H9 (cell line): ENCODE measurements at regions not wholly inside any gene's neighbourhood (a gene's known extent, or its start where the extent isn't known, plus 50 kb on each side); places are given as distances from the start of the nearest gene placed in this dataset.

Experiments used
- DNase-seq: peaks from one replicate; pipeline ENCODE4 v3.0.0-alpha.2; 2017
- H2AFZ ChIP-seq: one replicate; pipeline ENCODE4 v1.6.1; 2013; ENCODE audit warnings: mild to moderate bottlenecking, low read length, control low read depth, moderate library complexity
- H2AK5ac ChIP-seq: 2 replicates; pipeline ENCODE4 v1.6.1; 2013; ENCODE audit warnings: low read length, control low read depth, mixed read lengths; ENCODE audit not compliant: insufficient read length
- H2BK120ac ChIP-seq: one replicate; pipeline ENCODE4 v1.6.1; 2013; ENCODE audit warnings: low read depth, mild to moderate bottlenecking, low read length, control low read depth, inconsistent platforms; ENCODE audit not compliant: poor library complexity, severe bottlenecking
- H2BK12ac ChIP-seq: 2 replicates; pipeline ENCODE4 v1.6.1; 2013; ENCODE audit warnings: low read length, control low read depth, mixed read lengths, low read depth; ENCODE audit not compliant: insufficient read length
- H2BK15ac ChIP-seq: 2 replicates; pipeline ENCODE4 v1.6.1; 2013; ENCODE audit warnings: low read depth, low read length, control low read depth
- H2BK20ac ChIP-seq: one replicate; pipeline ENCODE4 v1.6.1; 2013; ENCODE audit warnings: low read depth, mild to moderate bottlenecking, low read length, control low read depth, inconsistent platforms; ENCODE audit not compliant: poor library complexity, severe bottlenecking
- H2BK5ac ChIP-seq: 2 replicates; pipeline ENCODE4 v1.6.1; 2013; ENCODE audit warnings: low read length, control low read depth, mixed read lengths; ENCODE audit not compliant: insufficient read length
- H3K14ac ChIP-seq: 2 replicates; pipeline ENCODE4 v1.6.1; 2013; ENCODE audit warnings: low read length, control low read depth; ENCODE audit not compliant: insufficient read depth
- H3K18ac ChIP-seq: 2 replicates; pipeline ENCODE4 v1.6.1; 2013; ENCODE audit warnings: low read depth, mild to moderate bottlenecking, mixed read lengths, low read length, control low read depth; ENCODE audit not compliant: insufficient read length
- H3K23ac ChIP-seq: 2 replicates; pipeline ENCODE4 v1.6.1; 2013; ENCODE audit warnings: low read length, control low read depth, mixed read lengths, low read depth; ENCODE audit not compliant: insufficient read length
- H3K23me2 ChIP-seq: 2 replicates; pipeline ENCODE4 v1.6.1; 2013; ENCODE audit warnings: low read depth, mild to moderate bottlenecking, mixed read lengths, low read length, control low read depth; ENCODE audit not compliant: insufficient read length, poor library complexity, severe bottlenecking
- H3K27ac ChIP-seq: 2 replicates; pipeline ENCODE4 v1.5.1; 2013; ENCODE audit warnings: low read length, control low read depth, mixed read lengths, low read depth; ENCODE audit not compliant: insufficient read length
- H3K27me3 ChIP-seq: 2 replicates; pipeline ENCODE4 v1.6.1; 2013; ENCODE audit warnings: low read length, control low read depth, inconsistent platforms; ENCODE audit not compliant: insufficient read depth
- H3K4ac ChIP-seq: 2 replicates; pipeline ENCODE4 v1.6.1; 2013; ENCODE audit warnings: low read depth, mild to moderate bottlenecking, control low read depth, inconsistent platforms, low read length, moderate library complexity
- H3K4me1 ChIP-seq: 2 replicates; pipeline ENCODE4 v1.6.1; 2013; ENCODE audit warnings: low read length, control low read depth, inconsistent platforms; ENCODE audit not compliant: insufficient read depth
- H3K4me2 ChIP-seq: 2 replicates; pipeline ENCODE4 v1.6.1; 2013; ENCODE audit warnings: low read length, control low read depth, mixed read lengths; ENCODE audit not compliant: insufficient read length, insufficient read depth
- H3K56ac ChIP-seq: 2 replicates; pipeline ENCODE4 v1.6.1; 2013; ENCODE audit warnings: low read depth, mild to moderate bottlenecking, mixed read lengths, low read length, control low read depth; ENCODE audit not compliant: insufficient read length
- H3K79me1 ChIP-seq: 2 replicates; pipeline ENCODE4 v1.6.1; 2013; ENCODE audit warnings: low read depth, mild to moderate bottlenecking, moderate library complexity, low read length, control low read depth, inconsistent platforms; ENCODE audit not compliant: insufficient read depth, poor library complexity, severe bottlenecking
- H3K79me2 ChIP-seq: 2 replicates; pipeline ENCODE4 v1.6.1; 2013; ENCODE audit warnings: low read length, control low read depth, inconsistent platforms; ENCODE audit not compliant: insufficient read depth
- H3K9ac ChIP-seq: 2 replicates; pipeline ENCODE4 v1.6.1; 2013; ENCODE audit warnings: low read length, control low read depth, mixed read lengths; ENCODE audit not compliant: insufficient read length; ENCODE audit errors: extremely low read depth
- H3K9me3 ChIP-seq: one replicate; pipeline ENCODE4 v1.6.1; 2013; ENCODE audit warnings: low read depth, low read length, inconsistent platforms; ENCODE audit not compliant: control insufficient read depth
- H3T11ph ChIP-seq: one replicate; pipeline ENCODE4 v1.6.1; 2013; ENCODE audit warnings: mild to moderate bottlenecking, low read length, control low read depth, inconsistent platforms
- H4K20me1 ChIP-seq: one replicate; pipeline ENCODE4 v1.6.1; 2013; ENCODE audit not compliant: control insufficient read depth, insufficient read length, insufficient read depth
- H4K5ac ChIP-seq: 2 replicates; pipeline ENCODE4 v1.6.1; 2013; ENCODE audit warnings: low read depth, mild to moderate bottlenecking, mixed read lengths, low read length, control low read depth; ENCODE audit not compliant: insufficient read length
- H4K8ac ChIP-seq: replicated peaks from 2 replicates; pipeline ENCODE4 v1.6.1; 2013; ENCODE audit warnings: low read length, control low read depth, mixed read lengths, low read depth; ENCODE audit not compliant: insufficient read length
- H4K91ac ChIP-seq: 2 replicates; pipeline ENCODE4 v1.6.1; 2013; ENCODE audit warnings: low read depth, mild to moderate bottlenecking, moderate library complexity, mixed read lengths, low read length, control low read depth; ENCODE audit not compliant: insufficient read length
- H3K27ac Mint-ChIP-seq, 3 experiments: 2 replicates in 2 of 3; 3 replicates in 1 of 3; pipeline ENCODE4 v1.8.0; 2020 to 2021; ENCODE audit warnings: mixed read lengths in 3 of 3, mild to moderate bottlenecking in 1 of 3, moderate library complexity in 1 of 3
- H3K27me3 Mint-ChIP-seq: 2 replicates; pipeline ENCODE4 v1.8.0; 2021; ENCODE audit warnings: low read depth, mild to moderate bottlenecking, moderate library complexity, mixed read lengths
- H3K36me3 Mint-ChIP-seq, 3 experiments: 2 replicates in 2 of 3; 3 replicates in 1 of 3; pipeline ENCODE4 v1.8.0; 2020 to 2021; ENCODE audit warnings: low read depth in 3 of 3, mixed read lengths in 3 of 3; ENCODE audit not compliant: insufficient read depth in 1 of 3
- H3K4me1 Mint-ChIP-seq, 2 experiments: 2 replicates each; pipeline ENCODE4 v1.8.0; 2020; ENCODE audit warnings: mixed read lengths in 2 of 2
- H3K4me3 Mint-ChIP-seq, 2 experiments: 2 replicates in 1 of 2; 3 replicates in 1 of 2; pipeline ENCODE4 v1.8.0; 2020 to 2021; ENCODE audit warnings: mild to moderate bottlenecking in 2 of 2, mixed read lengths in 2 of 2, moderate library complexity in 1 of 2
- H3K9me3 Mint-ChIP-seq, 2 experiments: 2 replicates in 1 of 2; 3 replicates in 1 of 2; pipeline ENCODE4 v1.8.0; 2020; ENCODE audit warnings: mild to moderate bottlenecking in 2 of 2, mixed read lengths in 2 of 2, moderate library complexity in 1 of 2
- CTCF ChIP-seq: fragments of 200-600 bp; sonication (generic); conservative IDR thresholded peaks from 3 replicates; pipeline ENCODE4 v1.8.0; 2021; ENCODE audit warnings: antibody characterized with exemption, mild to moderate bottlenecking
- WGBS: extraction: QIAGEN DNeasy Blood & Tissue Kit; methylation state at CpG from one replicate; pipeline ENCODE4 v1.1.7; 2013; ENCODE audit warnings: missing lambda C conversion rate, low lambda C conversion rate, mixed read lengths; ENCODE audit not compliant: insufficient read length; ENCODE audit errors: extremely low coverage; 5-methylcytosine and 5-hydroxymethylcytosine counted together

- H3K9me3 ChIP-seq = no peaks in the 10 kb centered on the region
- H3K56ac ChIP-seq = no peak overlapping the region
- no peaks in the 10 kb centered on the region for H3K9me3 Mint-ChIP-seq
- H4K20me1 ChIP-seq = no peaks in the 10 kb centered on the region
- H2BK120ac ChIP-seq = no peak overlapping the region
- H3K14ac ChIP-seq = no peak overlapping the region
- H3T11ph ChIP-seq = no peak overlapping the region
- H2BK5ac ChIP-seq = no peak overlapping the region
- H3K36me3 Mint-ChIP-seq = no peaks in the 10 kb centered on the region
- H2BK20ac ChIP-seq = no peak overlapping the region
- no peak overlapping the region for H3K27ac Mint-ChIP-seq
- H3K4me2 ChIP-seq = no peak overlapping the region
- no peak overlapping the region for H2BK12ac ChIP-seq
- H3K9ac ChIP-seq = no peak overlapping the region
- H3K27me3 Mint-ChIP-seq = 0 out of 2 replicates have a peak, but pooled peaks cover 2% of the 10 kb centered on the region
- H2BK15ac ChIP-seq = no peak overlapping the region
- no peak overlapping the region for H3K27ac ChIP-seq
- no peak overlapping the region for H3K4ac ChIP-seq
- H3K27me3 ChIP-seq = no peaks in the 10 kb centered on the region
- H2AFZ ChIP-seq = no peak overlapping the region
- H3K23ac ChIP-seq = no peak overlapping the region
- no peak overlapping the region for H4K8ac ChIP-seq
- no peak for DNase-seq
- H4K5ac ChIP-seq = no peak overlapping the region
- TF ChIP-seq CTCF = no peak
- no peaks in the 10 kb centered on the region for H3K79me1 ChIP-seq
- no peak overlapping the region for H4K91ac ChIP-seq
- H3K79me2 ChIP-seq = no peaks in the 10 kb centered on the region
- H3K4me3 Mint-ChIP-seq = no peak overlapping the region
- no peaks in the 10 kb centered on the region for H3K23me2 ChIP-seq
- no CpG with 5 or more reads among the region's 2 CpGs for WGBS
- H3K4me1 ChIP-seq = no peaks in the 10 kb centered on the region; the same call in 1 of the 2 replicates
- H3K18ac ChIP-seq = no peak overlapping the region
- H2AK5ac ChIP-seq = no peak overlapping the region
- H3K4me1 Mint-ChIP-seq = peaks cover 8 to 13% of the 10 kb centered on the region in 2 experiments
These were observed 124.9 kb upstream of the RASGRP1 start for GRCh38 chr15:38689522-38689921.
